HCT116 (cell line): ENCODE measurements at regions not wholly inside any gene's neighbourhood (a gene's known extent, or its start where the extent isn't known, plus 50 kb on each side); places are given as distances from the start of the nearest gene placed in this dataset.

Experiments used
- ATAC-seq: fragments of 200-7000 bp; cut with Tn5 transposase; 2 replicates; pipeline ENCODE4 v1.9.1; 2020; ENCODE audit warnings: mild to moderate bottlenecking, moderate library complexity
- BruUV-seq: library from RNA; stranded (reverse); fragments of 400-500 nt; replicated peaks from 2 replicates; lab custom pipeline; 2021; lab: Mats Ljungman, UMichigan
- CTCF ChIA-PET: fragments of 300-600 bp; sonication (Branson Sonifier 250); formaldehyde crosslinking; loops from one replicate; lab custom pipeline; 2021; ENCODE audit warnings: antibody characterized with exemption; lab: Charles Lee
- POLR2A ChIA-PET: fragments of 300-600, 350-600 bp; sonication (Branson Sonifier 250); formaldehyde crosslinking; loops from one replicate; lab custom pipeline; 2021; ENCODE audit warnings: antibody characterized with exemption; lab: Charles Lee
- RAD21 ChIA-PET, 2 experiments: fragments of 300-600 bp; sonication (Branson Sonifier 250); formaldehyde crosslinking; loops; one replicate each; lab custom pipeline; 2023; ENCODE audit warnings: low total read pairs in 2 of 2; ENCODE audit not compliant: uncharacterized antibody in 2 of 2, unreplicated experiment in 2 of 2, low non-redundant PET in 1 of 2; lab: Charles Lee
- DNase-seq: peaks from one replicate; pipeline ENCODE4 v3.0.0-alpha.2; 2010; ENCODE audit warnings: low read depth, low spot score
- H2AFZ ChIP-seq: fragments of 200-600 bp; shearing (Covaris generic), sonication (generic); 2 replicates; pipeline ENCODE4 v1.6.1; 2017; ENCODE audit warnings: low read depth, mixed run types, mixed read lengths, antibody characterized with exemption, low read length; ENCODE audit not compliant: poor library complexity, severe bottlenecking
- H3K27ac ChIP-seq: 2 replicates; pipeline ENCODE4 v1.5.1; 2012; ENCODE audit warnings: low read depth, low read length
- H3K27me3 ChIP-seq: fragments of 200-600 bp; sonication (generic); 2 replicates; pipeline ENCODE4 v1.6.1; 2016; ENCODE audit warnings: mixed run types, low read length, mixed read lengths; ENCODE audit not compliant: insufficient read depth
- H3K36me3 ChIP-seq, 2 experiments: fragments of 200-500 bp in 1 of 2; fragments of 200-600 bp in 1 of 2; sonication (Bioruptor generic) in 1 of 2; sonication (generic) in 1 of 2; 2 replicates each; pipeline versions ENCODE4 v1.5.1 to v1.6.1; 2014 to 2016; ENCODE audit warnings: low read length in 2 of 2, inconsistent platforms in 1 of 2, mixed read lengths in 1 of 2, mixed run types in 1 of 2; ENCODE audit not compliant: insufficient read depth in 2 of 2, control insufficient read depth in 1 of 2
- H3K4me1 ChIP-seq, 2 experiments: fragments of 200-600 bp in 1 of 2; sonication (generic) in 1 of 2; 2 replicates each; pipeline versions ENCODE4 v1.5.1 to v1.6.1; 2012 to 2017; ENCODE audit warnings: low read length in 2 of 2, inconsistent platforms in 1 of 2, mild to moderate bottlenecking in 1 of 2, mixed read lengths in 1 of 2, mixed run types in 1 of 2, moderate library complexity in 1 of 2; ENCODE audit not compliant: insufficient read depth in 2 of 2, control insufficient read depth in 1 of 2
- H3K4me2 ChIP-seq: fragments of 200-600 bp; sonication (generic); 2 replicates; pipeline ENCODE4 v1.6.1; 2017; ENCODE audit warnings: mixed run types, low read length, mixed read lengths
- H3K4me3 ChIP-seq, 2 experiments: fragments of 200-600 bp in 1 of 2; sonication (generic) in 1 of 2; replicated peaks in 1 of 2; 2 replicates each; pipeline ENCODE4 v1.5.1; 2011 to 2016; ENCODE audit warnings: low read length in 2 of 2, control low read depth in 1 of 2, low read depth in 1 of 2, mild to moderate bottlenecking in 1 of 2, mixed read lengths in 1 of 2, mixed run types in 1 of 2
- H3K79me2 ChIP-seq: fragments of 200-600 bp; sonication (generic); 2 replicates; pipeline ENCODE4 v1.6.1; 2017; ENCODE audit warnings: mild to moderate bottlenecking, mixed run types, low read length, moderate library complexity, mixed read lengths; ENCODE audit not compliant: insufficient read depth
- H3K9ac ChIP-seq: fragments of 200-600 bp; sonication (generic); 2 replicates; pipeline ENCODE4 v1.6.1; 2016; ENCODE audit warnings: low read length, mixed read lengths
- H3K9me2 ChIP-seq: fragments of 200-600 bp; sonication (generic), shearing (Covaris generic); 2 replicates; pipeline ENCODE4 v1.6.1; 2017; ENCODE audit warnings: mixed run types, mild to moderate bottlenecking, moderate library complexity; ENCODE audit not compliant: insufficient read depth
- H3K9me3 ChIP-seq, 2 experiments: fragments of 200-500 bp in 1 of 2; fragments of 200-600 bp in 1 of 2; sonication (Bioruptor generic) in 1 of 2; sonication (generic) in 1 of 2; 2 replicates each; pipeline ENCODE4 v1.6.1; 2014 to 2017; ENCODE audit warnings: low read length in 2 of 2, mixed read lengths in 2 of 2, inconsistent platforms in 1 of 2, low read depth in 1 of 2, mild to moderate bottlenecking in 1 of 2, mixed run types in 1 of 2, moderate library complexity in 1 of 2; ENCODE audit not compliant: control insufficient read depth in 1 of 2, insufficient read depth in 1 of 2
- H4K20me1 ChIP-seq: fragments of 200-600 bp; sonication (generic), shearing (Covaris generic); 2 replicates; pipeline ENCODE4 v1.6.1; 2017; ENCODE audit warnings: mixed run types, mild to moderate bottlenecking, moderate library complexity; ENCODE audit not compliant: insufficient read depth
- CBX3 ChIP-seq: IDR thresholded peaks from 2 replicates; pipeline ENCODE4 v1.6.1; 2012; ENCODE audit warnings: low read depth
- EZH2 ChIP-seq: fragments of 200-600 bp; sonication (generic); IDR thresholded peaks from 2 replicates; pipeline ENCODE4 v1.6.1; 2017; ENCODE audit warnings: antibody characterized with exemption, mixed run types
- EZH2phosphoT487 ChIP-seq: fragments of 200-600 bp; IDR thresholded peaks from 2 replicates; pipeline ENCODE4 v1.6.1; 2018; ENCODE audit warnings: antibody characterized with exemption, borderline replicate concordance
- FOSL1 ChIP-seq: IDR thresholded peaks from 2 replicates; pipeline ENCODE4 v1.6.1; 2012; ENCODE audit warnings: low read depth
- SP1 ChIP-seq: IDR thresholded peaks from 2 replicates; pipeline ENCODE4 v1.6.1; 2012; ENCODE audit warnings: low read depth
- TCF7L2 ChIP-seq: IDR thresholded peaks from 2 replicates; pipeline ENCODE4 v1.7.0; 2011; ENCODE audit warnings: borderline replicate concordance, inconsistent platforms; ENCODE audit not compliant: insufficient read depth, insufficient read length; ENCODE audit errors: extremely low read depth
- intact Hi-C: fragments of 100-400 bp; cut with micrococcal nuclease; formaldehyde crosslinking; loops from 2 replicates; pipeline ENCODE4 v1.10.0; 2022
- TF ChIP-seq, protein P1 (sequence below): IDR thresholded peaks from 2 replicates; pipeline ENCODE4 v1.6.1; 2012

- BruUV-seq: no TSS peak
- Histone ChIP-seq H4K20me1 (no peaks in the 10 kb centered on the region), H3K27ac (no peak overlapping the region), H3K9me3 (no peaks in the 10 kb centered on the region), H3K36me3 (no peaks in the 10 kb centered on the region), H3K79me2 (no peaks in the 10 kb centered on the region), H3K9ac (no peak overlapping the region), H3K4me2 (no peak overlapping the region), H3K9me2 (no peaks in the 10 kb centered on the region; the same call in 1 of the 2 replicates), H3K4me3 (no peak overlapping the region), H3K4me1 (no peaks in the 10 kb centered on the region), H2AFZ (no peak overlapping the region), H3K27me3 (no peaks in the 10 kb centered on the region)
- POLR2A ChIA-PET: no interaction called here
- no peak for TF ChIP-seq TCF7L2
- TF ChIP-seq, protein P1, sequence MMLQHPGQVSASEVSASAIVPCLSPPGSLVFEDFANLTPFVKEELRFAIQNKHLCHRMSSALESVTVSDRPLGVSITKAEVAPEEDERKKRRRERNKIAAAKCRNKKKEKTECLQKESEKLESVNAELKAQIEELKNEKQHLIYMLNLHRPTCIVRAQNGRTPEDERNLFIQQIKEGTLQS: no peak
- no peak for TF ChIP-seq FOSL1
- no peak for TF ChIP-seq EZH2phosphoT487
- TF ChIP-seq CBX3: no peak
- ATAC-seq: no peak
- intact Hi-C loops: no loop called here
- CTCF ChIA-PET: no interaction called here
- DNase-seq: no peak
- RAD21 ChIA-PET: no interaction called here
These were observed 607.5 kb downstream of the SLC6A15 start for GRCh38 chr12:84305144-84305543.

GRCh38 chr12:84294246-84294645 is 618.4 kb downstream of the SLC6A15 start:
- no peaks in the 10 kb centered on the region for H3K9me2 ChIP-seq
- no peak overlapping the region for H2AFZ ChIP-seq
- DNase-seq (no peak), ATAC-seq (no peak)
- no TSS peak for BruUV-seq
- H3K4me1 ChIP-seq: no peaks in the 10 kb centered on the region
- H3K36me3 ChIP-seq: no peaks in the 10 kb centered on the region
- POLR2A ChIA-PET: no interaction called here
- intact Hi-C loops: no loop called here
- no peak overlapping the region for H3K27ac ChIP-seq
- CTCF ChIA-PET: no interaction called here
- RAD21 ChIA-PET: no interaction called here
- peaks cover 0 to 4% of the 10 kb centered on the region in 2 experiments; a peak in 1 of 4 replicates for H3K9me3 ChIP-seq
- no peak for TF ChIP-seq EZH2
- no peak for TF ChIP-seq SP1
- no peak overlapping the region for H3K4me3 ChIP-seq
- no peak overlapping the region for H3K4me2 ChIP-seq
- no peak overlapping the region for H3K9ac ChIP-seq
- no peaks in the 10 kb centered on the region for H4K20me1 ChIP-seq
- no peaks in the 10 kb centered on the region for H3K27me3 ChIP-seq
- H3K79me2 ChIP-seq: no peaks in the 10 kb centered on the region
